Fibroblast of skin of right biceps (primary cell): ENCODE measurements at regions not wholly inside any gene's neighbourhood (a gene's known extent, or its start where the extent isn't known, plus 50 kb on each side); places are given as distances from the start of the nearest gene placed in this dataset.
"Not testable (repeated sequence)": the region's sequence is repeated elsewhere in the genome, so short reads cannot be mapped to it uniquely, and the experiment has no call there.

ENCODE experiments used
- DNase-seq: peaks from one replicate; pipeline ENCODE4 v3.0.0-alpha.2; 2013

- not testable (repeated sequence) for DNase-seq
These were observed 223.2 kb upstream of the PLGLB2 start for GRCh38 chr2:87524619-87525188.

- DNase-seq = not testable (repeated sequence)
These were observed 222.3 kb upstream of the PLGLB2 start for GRCh38 chr2:87525497-87525991.

- not testable (repeated sequence) for DNase-seq
These were observed 221.6 kb upstream of the PLGLB2 start for GRCh38 chr2:87526258-87526657.

- not testable (repeated sequence) for DNase-seq
These were observed 215.7 kb upstream of the PLGLB2 start for GRCh38 chr2:87531968-87532715.

GRCh38 chr2:87533390-87534272, 214.3 kb upstream of the PLGLB2 start:
- peak; percentile 38 for DNase-seq

- DNase-seq = not testable (repeated sequence)
These were observed 213.5 kb upstream of the PLGLB2 start for GRCh38 chr2:87534273-87534889.

GRCh38 chr2:87536427-87536826, 211.5 kb upstream of the PLGLB2 start:
- DNase-seq = not testable (repeated sequence)

- DNase-seq = not testable (repeated sequence)
These were observed 210.6 kb upstream of the PLGLB2 start for GRCh38 chr2:87537251-87537671.

GRCh38 chr2:87538268-87538667, 209.6 kb upstream of the PLGLB2 start:
- DNase-seq = not testable (repeated sequence)

GRCh38 chr2:87539151-87539943, 208.5 kb upstream of the PLGLB2 start:
- DNase-seq = not testable (repeated sequence)

GRCh38 chr2:87540242-87540641, 207.6 kb upstream of the PLGLB2 start:
- not testable (repeated sequence) for DNase-seq

GRCh38 chr2:87542599-87543174, 205.2 kb upstream of the PLGLB2 start:
- peak; percentile 20 for DNase-seq

GRCh38 chr2:87543797-87544196, 204.1 kb upstream of the PLGLB2 start:
- not testable (repeated sequence) for DNase-seq

GRCh38 chr2:87547106-87547505, 200.8 kb upstream of the PLGLB2 start:
- DNase-seq = not testable (repeated sequence)

- not testable (repeated sequence) for DNase-seq
These were observed 199.9 kb upstream of the PLGLB2 start for GRCh38 chr2:87547966-87548365.

GRCh38 chr2:87548681-87549536, 199.0 kb upstream of the PLGLB2 start:
- DNase-seq = not testable (repeated sequence)

- DNase-seq = not testable (repeated sequence)
These were observed 198.2 kb upstream of the PLGLB2 start for GRCh38 chr2:87549561-87550202.

GRCh38 chr2:87554678-87555077, 193.2 kb upstream of the PLGLB2 start:
- not testable (repeated sequence) for DNase-seq

- DNase-seq = peak; percentile 49
These were observed 192.8 kb upstream of the PLGLB2 start for GRCh38 chr2:87555082-87555481.

GRCh38 chr2:87559001-87559400, 188.9 kb upstream of the PLGLB2 start:
- DNase-seq = not testable (repeated sequence)
